IMR-90 (cell line): ENCODE measurements at regions not wholly inside any gene's neighbourhood (a gene's known extent, or its start where the extent isn't known, plus 50 kb on each side); places are given as distances from the start of the nearest gene placed in this dataset.

Source experiments
- ATAC-seq: fragments of 200-7000 bp; cut with Tn5 transposase; 2 replicates; pipeline ENCODE4 v1.9.1; 2020; ENCODE audit warnings: low read depth, mild to moderate bottlenecking, moderate library complexity
- BruUV-seq: library from RNA; stranded (reverse); fragments of 400-500 nt; replicated peaks from 2 replicates; lab custom pipeline; 2021; lab: Mats Ljungman, UMichigan
- CTCF ChIA-PET: fragments of 300-600 bp; formaldehyde crosslinking; extraction: SDS; loops from one replicate; lab custom pipeline; 2021; ENCODE audit warnings: antibody characterized with exemption; lab: Yijun Ruan, JAX
- POLR2A ChIA-PET: fragments of 300-600 bp; sonication (Branson Sonifier 250); formaldehyde crosslinking; loops from one replicate; lab custom pipeline; 2022; ENCODE audit warnings: antibody characterized with exemption; ENCODE audit not compliant: unreplicated experiment; lab: Charles Lee
- DNase-seq: peaks from one replicate; pipeline ENCODE4 v3.0.0; 2013
- H2AFZ ChIP-seq: replicated peaks from 2 replicates; pipeline ENCODE3; 2013; ENCODE audit warnings: low read length, mild to moderate bottlenecking; ENCODE audit not compliant: poor library complexity
- H2AK5ac ChIP-seq: 2 replicates; pipeline ENCODE4 v1.6.1; 2013; ENCODE audit warnings: low read depth, low read length, inconsistent platforms
- H2AK9ac ChIP-seq: replicated peaks from 2 replicates; pipeline ENCODE3; 2013; ENCODE audit warnings: mild to moderate bottlenecking, low read depth, low read length, moderate library complexity; ENCODE audit not compliant: poor library complexity
- H2BK120ac ChIP-seq: 2 replicates; pipeline ENCODE4 v1.6.1; 2013; ENCODE audit warnings: low read depth, low read length, inconsistent platforms
- H2BK15ac ChIP-seq: 3 replicates; pipeline ENCODE4 v1.6.1; 2013; ENCODE audit warnings: low read depth, low read length, inconsistent platforms
- H2BK20ac ChIP-seq: 2 replicates; pipeline ENCODE4 v1.6.1; 2013; ENCODE audit warnings: low read depth, mild to moderate bottlenecking, inconsistent platforms, low read length, moderate library complexity
- H2BK5ac ChIP-seq: 2 replicates; pipeline ENCODE4 v1.6.1; 2013; ENCODE audit warnings: mild to moderate bottlenecking, low read depth, low read length, inconsistent platforms; ENCODE audit not compliant: poor library complexity, severe bottlenecking
- H3K14ac ChIP-seq: replicated peaks from 2 replicates; pipeline ENCODE4 v1.6.1; 2013; ENCODE audit warnings: low read depth, low read length, inconsistent platforms
- H3K18ac ChIP-seq: 2 replicates; pipeline ENCODE4 v1.6.1; 2013; ENCODE audit warnings: low read depth, low read length, control low read depth
- H3K23ac ChIP-seq: 2 replicates; pipeline ENCODE4 v1.6.1; 2013; ENCODE audit warnings: low read depth, low read length, inconsistent platforms
- H3K27ac ChIP-seq: 2 replicates; pipeline ENCODE4 v1.5.1; 2013; ENCODE audit warnings: mild to moderate bottlenecking, control low read depth, low read length; ENCODE audit not compliant: insufficient read depth
- H3K27me3 ChIP-seq: 2 replicates; pipeline ENCODE4 v1.6.1; 2013; ENCODE audit warnings: low read length; ENCODE audit not compliant: control insufficient read depth, insufficient read depth
- H3K36me3 ChIP-seq: 2 replicates; pipeline ENCODE4 v1.6.1; 2013; ENCODE audit warnings: low read length, mixed read lengths; ENCODE audit not compliant: control insufficient read depth, insufficient read depth
- H3K4ac ChIP-seq: 2 replicates; pipeline ENCODE4 v1.6.1; 2013; ENCODE audit warnings: low read depth, low read length, inconsistent platforms
- H3K4me1 ChIP-seq: 2 replicates; pipeline ENCODE4 v1.6.1; 2013; ENCODE audit warnings: low read length, mixed read lengths; ENCODE audit not compliant: control insufficient read depth, insufficient read depth
- H3K4me2 ChIP-seq: 2 replicates; pipeline ENCODE4 v1.6.1; 2013; ENCODE audit warnings: low read depth, mild to moderate bottlenecking, control low read depth, low read length, moderate library complexity
- H3K4me3 ChIP-seq: 2 replicates; pipeline ENCODE4 v1.5.1; 2013; ENCODE audit warnings: low read depth, mild to moderate bottlenecking, control low read depth, low read length, moderate library complexity; ENCODE audit not compliant: insufficient read depth
- H3K56ac ChIP-seq: 2 replicates; pipeline ENCODE4 v1.6.1; 2013; ENCODE audit warnings: low read length, inconsistent platforms; ENCODE audit not compliant: insufficient read depth; ENCODE audit errors: extremely low read depth
- H3K79me1 ChIP-seq, 2 experiments: 2 replicates each; pipeline ENCODE4 v1.6.1; 2013; ENCODE audit warnings: low read length in 2 of 2, inconsistent platforms in 1 of 2, low read depth in 1 of 2
- H3K9ac ChIP-seq: 2 replicates; pipeline ENCODE4 v1.6.1; 2013; ENCODE audit warnings: low read depth, low read length, control low read depth
- H3K9me1 ChIP-seq: 2 replicates; pipeline ENCODE4 v1.6.1; 2013; ENCODE audit warnings: low read length, inconsistent platforms; ENCODE audit not compliant: insufficient read depth
- H3K9me3 ChIP-seq: 2 replicates; pipeline ENCODE4 v1.6.1; 2013; ENCODE audit warnings: low read length; ENCODE audit not compliant: control insufficient read depth, insufficient read depth
- H4K20me1 ChIP-seq: 2 replicates; pipeline ENCODE4 v1.6.1; 2013; ENCODE audit warnings: low read length, inconsistent platforms; ENCODE audit not compliant: insufficient read depth
- H4K5ac ChIP-seq: 2 replicates; pipeline ENCODE4 v1.6.1; 2013; ENCODE audit warnings: mild to moderate bottlenecking, low read depth, low read length, control low read depth
- H4K8ac ChIP-seq, 2 experiments: 2 replicates each; pipeline ENCODE4 v1.6.1; 2013; ENCODE audit warnings: low read depth in 2 of 2, low read length in 2 of 2, control low read depth in 1 of 2, inconsistent platforms in 1 of 2
- H4K91ac ChIP-seq: 2 replicates; pipeline ENCODE4 v1.6.1; 2013; ENCODE audit warnings: low read depth, low read length, inconsistent platforms; ENCODE audit not compliant: insufficient read depth
- BHLHE40 ChIP-seq: fragments of 150-350 bp; IDR thresholded peaks from 2 replicates; pipeline ENCODE4 v1.6.1; 2016; ENCODE audit warnings: mild to moderate bottlenecking, low read depth, low read length
- CHD1 ChIP-seq: IDR thresholded peaks from 2 replicates; pipeline ENCODE4 v1.6.1; 2012; ENCODE audit warnings: low read depth, low read length, improper control_type of control experiment
- FOS ChIP-seq: fragments of 150-350 bp; IDR thresholded peaks from 2 replicates; pipeline ENCODE4 v1.6.1; 2016; ENCODE audit warnings: low read depth, low read length
- MAFK ChIP-seq: IDR thresholded peaks from 2 replicates; pipeline ENCODE4 v1.6.1; 2012; ENCODE audit warnings: low read depth, low read length, improper control_type of control experiment
- MAZ ChIP-seq: IDR thresholded peaks from 2 replicates; pipeline ENCODE4 v1.6.1; 2012; ENCODE audit warnings: low read depth, mild to moderate bottlenecking, low read length, improper control_type of control experiment, moderate library complexity, borderline replicate concordance
- MXI1 ChIP-seq: IDR thresholded peaks from 2 replicates; pipeline ENCODE4 v1.6.1; 2012; ENCODE audit warnings: low read depth, mild to moderate bottlenecking, low read length, moderate library complexity, borderline replicate concordance
- NFE2L2 ChIP-seq: fragments of 150-350 bp; IDR thresholded peaks from 2 replicates; pipeline ENCODE4 v1.6.1; 2016; ENCODE audit warnings: low read depth, mild to moderate bottlenecking, low read length
- POLR2A ChIP-seq: IDR thresholded peaks from 2 replicates; pipeline ENCODE4 v1.6.1; 2012; ENCODE audit warnings: mild to moderate bottlenecking, low read depth, low read length
- RAD21 ChIP-seq: IDR thresholded peaks from 2 replicates; pipeline ENCODE4 v1.6.1; 2012; ENCODE audit warnings: low read length, improper control_type of control experiment
- RCOR1 ChIP-seq: IDR thresholded peaks from 2 replicates; pipeline ENCODE4 v1.6.1; 2012; ENCODE audit warnings: mild to moderate bottlenecking, low read length, improper control_type of control experiment; ENCODE audit not compliant: insufficient replicate concordance
- RFX5 ChIP-seq: IDR thresholded peaks from 2 replicates; pipeline ENCODE4 v1.8.0; 2012; ENCODE audit warnings: low read depth, mild to moderate bottlenecking, low read length, moderate library complexity
- WGBS, 2 experiments: methylation state at CpG; one replicate each; pipeline versions ENCODE4 v1.1.5 to v1.1.7; 2013; ENCODE audit warnings: missing lambda C conversion rate in 2 of 2; ENCODE audit not compliant: insufficient read length in 1 of 2; ENCODE audit errors: extremely low coverage in 2 of 2; 5-methylcytosine and 5-hydroxymethylcytosine counted together
- dilution Hi-C: fragments of 300-500 bp; cut with HindIII; formaldehyde crosslinking; loops from one replicate; pipeline ENCODE4 v1.14.3; 2018; ENCODE audit warnings: low sequenced_read_pairs; ENCODE audit not compliant: unreplicated experiment
- in situ Hi-C: fragments of 300-500 bp; cut with MboI; formaldehyde crosslinking; loops from 3 replicates; pipeline ENCODE4 v1.14.3; 2019; ENCODE audit warnings: low sequenced_read_pairs, inconsistent platforms, mixed read lengths
- intact Hi-C: fragments of 100-400 bp; cut with micrococcal nuclease; formaldehyde crosslinking; loops from 2 replicates; pipeline ENCODE4 v1.10.0; 2022
- TF ChIP-seq, protein P1 (sequence below): fragments of 150-350 bp; IDR thresholded peaks from 2 replicates; pipeline ENCODE4 v1.6.1; 2017; ENCODE audit warnings: mild to moderate bottlenecking, antibody characterized with exemption, low read length, low read depth
- TF ChIP-seq, protein P2 (sequence below): conservative IDR thresholded peaks from 2 replicates; pipeline ENCODE4 v1.5.1; 2012; ENCODE audit warnings: mild to moderate bottlenecking, low read depth, low read length, improper control_type of control experiment

DNA sequence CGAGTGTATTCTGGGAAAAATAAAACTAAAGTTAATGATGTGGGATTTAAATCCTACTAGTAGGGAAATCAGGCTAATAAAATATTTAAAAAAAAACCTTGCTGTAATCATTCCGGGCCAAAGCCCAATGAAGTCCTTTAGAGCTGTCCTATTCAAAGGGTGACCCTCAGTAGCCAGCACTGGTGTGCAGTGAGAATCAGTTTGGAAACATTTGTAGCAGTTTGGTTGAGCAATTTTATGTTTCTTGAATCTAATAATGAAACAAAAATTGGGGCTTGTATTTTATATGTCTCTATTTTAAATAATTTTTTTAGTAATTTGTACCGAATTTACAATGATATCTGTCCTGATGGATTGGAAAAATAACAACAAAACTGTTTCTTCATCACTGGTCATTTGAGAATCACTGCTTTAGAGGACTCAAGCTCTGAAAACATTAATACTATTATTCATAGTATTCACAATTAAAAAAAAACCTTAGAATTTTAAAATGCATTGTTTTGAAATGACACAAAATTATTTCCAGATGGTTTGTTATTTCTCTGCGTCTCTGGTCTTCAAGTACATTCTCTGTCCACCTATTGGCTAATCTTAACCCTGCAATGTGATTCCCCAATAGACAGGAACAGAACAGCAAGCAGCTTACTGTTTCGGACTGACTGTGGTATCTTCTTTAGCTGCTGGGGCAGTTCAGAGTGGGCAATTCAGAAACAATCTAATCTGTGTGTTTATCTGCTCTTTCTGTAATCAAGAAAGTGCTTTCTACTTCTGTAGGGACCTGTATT is 71.2 kb downstream of the OTOL1 start:
- ATAC-seq, result no peak
- Histone ChIP-seq H4K91ac (no peak overlapping the region), H3K56ac (no peak overlapping the region), H3K4me2 (no peak overlapping the region), H3K18ac (no peak overlapping the region), H2BK15ac (no peak overlapping the region), H3K4me3 (no peak overlapping the region), H3K9me3 (no peaks in the 10 kb centered on the region), H4K20me1 (no peaks in the 10 kb centered on the region), H3K23ac (no peak overlapping the region), H2BK20ac (no peak overlapping the region), H3K79me1 (no peaks in the 10 kb centered on the region), H2BK120ac (no peak overlapping the region), H4K5ac (no peak overlapping the region), H3K27ac (no peak overlapping the region), H3K36me3 (no peaks in the 10 kb centered on the region), H3K9me1 (no peaks in the 10 kb centered on the region), H2AFZ (no peak overlapping the region), H3K9ac (no peak overlapping the region), H3K4me1 (no peaks in the 10 kb centered on the region), H2AK5ac (no peak overlapping the region), H3K4ac (no peak overlapping the region), H4K8ac (no peak overlapping the region), H2AK9ac (no peak overlapping the region), H3K14ac (no peak overlapping the region), H3K27me3 (no peaks in the 10 kb centered on the region), H2BK5ac (no peak overlapping the region)
- POLR2A ChIA-PET, result no interaction called here
- CTCF ChIA-PET, result no interaction called here
- WGBS, 2 experiments, result no CpG with 5 or more reads among the region's 5 CpGs
- intact Hi-C loops, result no loop called here
- in situ Hi-C loops, result no loop called here
- TF ChIP-seq RAD21 (no peak), POLR2A (no peak), RCOR1 (no peak), MXI1 (no peak), MAFK (no peak), CHD1 (no peak), MAZ (no peak), RFX5 (no peak), NFE2L2 (no peak), BHLHE40 (no peak), FOS (no peak)
- TF ChIP-seq, protein P1, sequence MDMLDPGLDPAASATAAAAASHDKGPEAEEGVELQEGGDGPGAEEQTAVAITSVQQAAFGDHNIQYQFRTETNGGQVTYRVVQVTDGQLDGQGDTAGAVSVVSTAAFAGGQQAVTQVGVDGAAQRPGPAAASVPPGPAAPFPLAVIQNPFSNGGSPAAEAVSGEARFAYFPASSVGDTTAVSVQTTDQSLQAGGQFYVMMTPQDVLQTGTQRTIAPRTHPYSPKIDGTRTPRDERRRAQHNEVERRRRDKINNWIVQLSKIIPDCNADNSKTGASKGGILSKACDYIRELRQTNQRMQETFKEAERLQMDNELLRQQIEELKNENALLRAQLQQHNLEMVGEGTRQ, result no peak
- TF ChIP-seq, protein P2, sequence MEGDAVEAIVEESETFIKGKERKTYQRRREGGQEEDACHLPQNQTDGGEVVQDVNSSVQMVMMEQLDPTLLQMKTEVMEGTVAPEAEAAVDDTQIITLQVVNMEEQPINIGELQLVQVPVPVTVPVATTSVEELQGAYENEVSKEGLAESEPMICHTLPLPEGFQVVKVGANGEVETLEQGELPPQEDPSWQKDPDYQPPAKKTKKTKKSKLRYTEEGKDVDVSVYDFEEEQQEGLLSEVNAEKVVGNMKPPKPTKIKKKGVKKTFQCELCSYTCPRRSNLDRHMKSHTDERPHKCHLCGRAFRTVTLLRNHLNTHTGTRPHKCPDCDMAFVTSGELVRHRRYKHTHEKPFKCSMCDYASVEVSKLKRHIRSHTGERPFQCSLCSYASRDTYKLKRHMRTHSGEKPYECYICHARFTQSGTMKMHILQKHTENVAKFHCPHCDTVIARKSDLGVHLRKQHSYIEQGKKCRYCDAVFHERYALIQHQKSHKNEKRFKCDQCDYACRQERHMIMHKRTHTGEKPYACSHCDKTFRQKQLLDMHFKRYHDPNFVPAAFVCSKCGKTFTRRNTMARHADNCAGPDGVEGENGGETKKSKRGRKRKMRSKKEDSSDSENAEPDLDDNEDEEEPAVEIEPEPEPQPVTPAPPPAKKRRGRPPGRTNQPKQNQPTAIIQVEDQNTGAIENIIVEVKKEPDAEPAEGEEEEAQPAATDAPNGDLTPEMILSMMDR, result no peak
- no peak for DNase-seq
- BruUV-seq, result no TSS peak
- dilution Hi-C loops, result no loop called here
